HG03521 (cell line): ENCODE measurements at regions not wholly inside any gene's neighbourhood (a gene's known extent, or its start where the extent isn't known, plus 50 kb on each side); places are given as distances from the start of the nearest gene placed in this dataset.

Experiments
- ATAC-seq: cut with Tn5 transposase; IDR thresholded peaks from one replicate; pipeline ENCODE4 v1.9.1; 2021; ENCODE audit warnings: mild to moderate bottlenecking, moderate library complexity; ENCODE audit not compliant: unreplicated experiment

- ATAC-seq = no peak
Observed at GRCh38 chr11:45523760-45524159, 141.7 kb downstream of the CHST1 start.

- no peak for ATAC-seq
Observed at GRCh38 chr11:45518833-45519535, 146.4 kb downstream of the CHST1 start.

GRCh38 chr11:45518141-45518832 is 147.1 kb downstream of the CHST1 start:
- ATAC-seq = no peak

GRCh38 chr11:45517171-45517770 is 148.2 kb downstream of the CHST1 start:
- no peak for ATAC-seq

GRCh38 chr11:45513821-45514340 is 151.5 kb downstream of the CHST1 start:
- ATAC-seq = no peak

- ATAC-seq = no peak
Observed at GRCh38 chr11:45512471-45513148, 152.8 kb downstream of the CHST1 start.

GRCh38 chr11:45511566-45511965 is 153.9 kb downstream of the CHST1 start:
- ATAC-seq = no peak

GRCh38 chr11:45507916-45508315 is 157.5 kb downstream of the CHST1 start:
- ATAC-seq = no peak

GRCh38 chr11:45503311-45503710 is 162.1 kb downstream of the CHST1 start:
- ATAC-seq = no peak

GRCh38 chr11:45502226-45502545 is 163.2 kb downstream of the CHST1 start:
- no peak for ATAC-seq

- no peak for ATAC-seq
Observed at GRCh38 chr11:45501392-45502225, 163.8 kb downstream of the CHST1 start.

GRCh38 chr11:45500451-45500850 is 165.0 kb downstream of the CHST1 start:
- no peak for ATAC-seq

- ATAC-seq = no peak
Observed at GRCh38 chr11:45494738-45495137, 170.7 kb downstream of the CHST1 start.

GRCh38 chr11:45489281-45489905 is 176.0 kb downstream of the CHST1 start:
- ATAC-seq = no peak

GRCh38 chr11:45486461-45486860 is 179.0 kb downstream of the CHST1 start:
- no peak for ATAC-seq

- ATAC-seq = no peak
Observed at GRCh38 chr11:45485070-45485707, 180.2 kb downstream of the CHST1 start.

GRCh38 chr11:45484326-45484883 is 181.0 kb downstream of the CHST1 start:
- no peak for ATAC-seq

GRCh38 chr11:45483416-45483815 is 182.0 kb downstream of the CHST1 start:
- ATAC-seq = no peak

GRCh38 chr11:45482331-45482730 is 183.1 kb downstream of the CHST1 start:
- ATAC-seq = no peak
